Heart right ventricle (tissue), 16 donors: ENCODE measurements at regions not wholly inside any gene's neighbourhood (a gene's known extent, or its start where the extent isn't known, plus 50 kb on each side); places are given as distances from the start of the nearest gene placed in this dataset.

Experiments
- ATAC-seq, 8 donors: fragments of 200-7000 bp; cut with Tn5 transposase; one replicate each; pipeline ENCODE4 v1.9.1; 2020; ENCODE audit warnings: mild to moderate bottlenecking in 8 of 8, moderate library complexity in 8 of 8, moderate number of reproducible peaks in 1 of 8
- DNase-seq, 2 donors: peaks; one replicate each; pipeline ENCODE4 v3.0.0-alpha.2; 2020
- H3K27ac ChIP-seq, 10 donors: fragments of 200-600 bp; sonication (generic) in 2 of 10; one replicate each; pipeline versions ENCODE4 v1.5.0 to v1.8.0; 2020 to 2022; ENCODE audit warnings: mild to moderate bottlenecking in 3 of 10
- H3K27me3 ChIP-seq, 7 donors: fragments of 200-600 bp; one replicate each; pipeline ENCODE4 v1.8.0; 2021 to 2022; ENCODE audit warnings: mild to moderate bottlenecking in 2 of 7
- H3K36me3 ChIP-seq, 9 donors: fragments of 200-600 bp; sonication (generic) in 1 of 9; one replicate each; pipeline versions ENCODE4 v1.5.0 to v1.8.0; 2020 to 2022; ENCODE audit warnings: mild to moderate bottlenecking in 2 of 9
- H3K4me1 ChIP-seq, 9 donors: fragments of 200-600 bp; sonication (generic) in 1 of 9; one replicate each; pipeline versions ENCODE4 v1.5.0 to v1.8.0; 2020 to 2022; ENCODE audit warnings: mild to moderate bottlenecking in 4 of 9
- H3K4me3 ChIP-seq, 10 donors: fragments of 200-600 bp; sonication (generic) in 2 of 10; one replicate each; pipeline versions ENCODE4 v1.5.0 to v1.8.0; 2020 to 2022; ENCODE audit warnings: mild to moderate bottlenecking in 7 of 10, moderate library complexity in 2 of 10
- H3K9me3 ChIP-seq, 11 donors: fragments of 200-600 bp in 10 of 11; sonication (generic) in 2 of 11; one replicate each; pipeline versions ENCODE4 v1.5.0 to v1.8.0; 2013 to 2022; ENCODE audit warnings: mild to moderate bottlenecking in 2 of 11, control low read depth in 1 of 11, moderate library complexity in 1 of 11
- CTCF ChIP-seq, 9 donors: fragments of 200-600 bp; sonication (generic) in 2 of 9; IDR thresholded peaks; one replicate each; pipeline versions ENCODE4 v1.5.0 to v1.8.0; 2021 to 2022; ENCODE audit warnings: antibody characterized with exemption in 9 of 9, mild to moderate bottlenecking in 5 of 9, moderate library complexity in 1 of 9
- WGBS, 2 donors: extraction: QIAGEN DNeasy Blood & Tissue Kit; methylation state at CpG; one replicate each; pipeline ENCODE4 v1.1.7; 2013; ENCODE audit warnings: inconsistent platforms in 1 of 2; 5-methylcytosine and 5-hydroxymethylcytosine counted together
- intact Hi-C, 10 donors: fragments of 100-400 bp; cut with DNase I; formaldehyde crosslinking; loops; one replicate each; pipeline versions ENCODE4 v1.11.1 to v1.14.2; 2022
- donor health status: Arrhythmogenic right ventricular cardiomyopathy.
- donor health status: ischemic (EF 13 %, LVEDD 7.1; RV severe dilation, severe dysfunction).
- donor health status: healthy with polysubstance abuse.
- donor health status: DM: no; HTN: yes; CAD: no.
- donor health status: DM: no; HTN: no; CAD: no.
- donor health status: ischemic (EF 25% LVEDD 6.9; RV normal size, moderate dysfunction).
- donor health status: ischemic (EF 25% LVEDD 5.7; RV mildly dilated, moderate dysfunction).
- donor health status: healthy.
- donor health status: DM: yes; HTN: yes; CAD: no.
- donor health status: Ischemic cardiomyopathy.
- donor health status: ischemic (EF 35%, LVEDD 5.7; RV mildly dilated, moderate dysfunction).
- donor health status: nonischemic (EF 11% LVEDD 7.7; RV severe dilation, severe dysfunction).
- donor health status: DM: yes; HTN: yes; CAD: no.
- donor health status: PGD.
- donor health status: ischemic (EF 29% LVEDD 5.4; RV normal size, mild dysfunction).
- donor health status: nonischemic (EF 23%, LVEDD 6.1; RV moderate dilation, normal function).

DNA sequence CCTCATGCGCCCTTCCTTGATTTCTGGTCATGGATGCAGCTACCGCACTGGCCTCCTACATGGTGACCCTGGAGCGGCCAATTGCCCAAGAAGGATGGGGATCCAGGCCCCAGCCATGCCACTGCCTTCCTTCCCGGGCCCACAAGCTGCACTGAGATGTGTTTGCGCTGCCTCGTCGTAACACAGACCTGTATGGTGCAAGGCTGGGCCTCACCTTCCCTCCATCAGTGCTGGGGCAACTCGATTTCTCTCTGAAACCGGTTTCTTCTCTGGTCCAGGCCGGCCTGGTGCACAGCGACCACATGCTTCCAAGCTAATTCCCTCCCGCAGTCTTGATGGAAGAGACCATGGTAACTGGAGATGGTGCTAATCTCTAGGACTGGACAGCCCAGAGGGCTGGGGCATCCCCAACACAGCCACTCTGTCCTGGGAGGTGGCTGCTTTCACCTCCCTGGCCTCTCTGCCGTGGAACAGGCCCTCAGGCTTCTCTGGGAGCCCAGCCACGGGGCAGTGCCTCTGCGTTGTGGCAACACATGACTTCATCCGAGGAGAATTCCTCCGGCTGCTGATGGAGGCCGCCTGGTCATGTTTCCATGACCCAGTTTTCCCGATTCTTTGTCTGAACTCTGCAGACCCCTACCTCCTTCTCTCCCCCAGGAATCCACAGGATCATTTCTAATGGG lies 184.2 kb downstream of the GLI2 start:
- Histone ChIP-seq H3K4me1 (peaks cover 7 to 27% (median 19%) of the 10 kb centered on the region in 9 donors), H3K9me3 (no peaks in the 10 kb centered on the region), H3K27me3 (no peaks in the 10 kb centered on the region), H3K4me3 (no peak overlapping the region), H3K27ac (peak overlapping the region in 7 of 10 donors; percentile 9 to 45 (median 36)), H3K36me3 (no peaks in the 10 kb centered on the region)
- WGBS, 2 donors: 73 to 79% methylated on average over 19 of the region's 19 CpGs
- no peak for TF ChIP-seq CTCF (IDR thresholded peaks at IDR 0.05)
- ATAC-seq (peak in 6 of 8 donors; percentile 43 to 79 (median 66)), DNase-seq (peak; percentile 41 to 44)
- intact Hi-C loops: loop anchor here in 2 of 10 donors (10.0 kb wide), 1 partner anchor 185 kb away; the partner anchor contains the start of gene GLI2 (in 2 of the 2)

DNA sequence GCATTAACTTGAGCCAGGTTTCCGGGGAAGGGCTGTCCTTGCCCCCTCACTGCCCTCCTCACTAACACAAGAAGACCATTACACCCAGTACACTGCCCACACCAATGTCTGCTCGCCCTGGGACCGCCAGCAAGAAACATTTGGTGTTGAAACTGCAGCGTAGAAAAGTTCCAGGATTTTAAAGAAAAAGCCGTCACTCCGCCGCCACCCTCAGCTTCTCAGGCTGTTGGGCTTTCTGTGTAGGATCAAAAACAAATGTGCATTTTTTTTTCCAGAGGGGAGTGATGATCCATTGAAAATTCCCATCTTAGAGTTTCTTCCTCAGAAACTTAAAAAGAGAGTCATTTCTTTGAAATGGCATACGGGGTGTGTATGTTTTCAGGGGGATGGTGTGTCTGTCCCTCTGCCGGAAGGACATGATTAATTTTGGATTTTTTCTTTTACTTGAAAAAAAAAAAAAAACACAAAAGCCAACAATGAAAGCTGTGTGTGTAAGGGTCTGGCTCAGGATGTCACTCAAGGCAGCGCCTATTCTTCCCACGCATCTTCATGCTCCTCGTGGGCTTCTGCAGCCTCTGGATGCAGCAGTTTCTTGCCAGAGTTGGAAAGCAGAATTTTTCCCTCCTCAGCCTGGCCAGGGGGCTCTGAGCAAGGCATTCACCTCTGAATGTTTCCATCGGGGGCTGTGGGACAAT lies 184.9 kb downstream of the GLI2 start:
- Histone ChIP-seq H3K36me3 (no peaks in the 10 kb centered on the region), H3K4me3 (no peak overlapping the region), H3K27ac (peak overlapping the region in 7 of 10 donors; percentile 9 to 45 (median 36)), H3K9me3 (no peaks in the 10 kb centered on the region), H3K27me3 (no peaks in the 10 kb centered on the region), H3K4me1 (peaks cover 2 to 20% (median 12%) of the 10 kb centered on the region in 9 donors)
- TF ChIP-seq CTCF (IDR thresholded peaks at IDR 0.05): no peak
- intact Hi-C loops: no loop called here
- no peak for DNase-seq
- ATAC-seq: peak in 6 of 8 donors; percentile 1 to 18 (median 7)
- WGBS, 2 donors: 70 to 75% methylated on average over 13 of the region's 13 CpGs

GRCh38 chr2:120921457-120921856 lies 185.8 kb downstream of the GLI2 start:
- ATAC-seq: no peak
- no peaks in the 10 kb centered on the region for H3K9me3 ChIP-seq
- H3K4me1 ChIP-seq: peaks cover 0 to 13% (median 6%) of the 10 kb centered on the region in 9 donors
- no peaks in the 10 kb centered on the region for H3K27me3 ChIP-seq
- H3K4me3 ChIP-seq: no peak overlapping the region
- intact Hi-C loops: no loop called here
- TF ChIP-seq CTCF (IDR thresholded peaks at IDR 0.05): no peak
- H3K27ac ChIP-seq: no peak overlapping the region
- no peaks in the 10 kb centered on the region for H3K36me3 ChIP-seq
- WGBS, 2 donors: 98 to 100% methylated on average over 3 of the region's 3 CpGs
- no peak for DNase-seq

GRCh38 chr2:120922571-120923332 lies 187.1 kb downstream of the GLI2 start:
- WGBS, 2 donors: 88 to 94% methylated on average over 5 to 6 of the region's 6 CpGs

More at GRCh38 chr2:120922571-120923332, 187.1 kb downstream of the GLI2 start:
- DNase-seq (no peak), ATAC-seq (no peak)
- Histone ChIP-seq H3K9me3 (no peaks in the 10 kb centered on the region), H3K27me3 (no peaks in the 10 kb centered on the region), H3K36me3 (no peaks in the 10 kb centered on the region), H3K4me3 (no peak overlapping the region), H3K27ac (no peak overlapping the region), H3K4me1 (peaks cover 0 to 13% (median 6%) of the 10 kb centered on the region in 9 donors)
- intact Hi-C loops: no loop called here
- TF ChIP-seq CTCF (IDR thresholded peaks at IDR 0.05): no peak
